ENCODE measurements at regions not wholly inside any gene's neighbourhood (a gene's known extent, or its start where the extent isn't known, plus 50 kb on each side); places are given as distances from the start of the nearest gene placed in this dataset.

DNA sequence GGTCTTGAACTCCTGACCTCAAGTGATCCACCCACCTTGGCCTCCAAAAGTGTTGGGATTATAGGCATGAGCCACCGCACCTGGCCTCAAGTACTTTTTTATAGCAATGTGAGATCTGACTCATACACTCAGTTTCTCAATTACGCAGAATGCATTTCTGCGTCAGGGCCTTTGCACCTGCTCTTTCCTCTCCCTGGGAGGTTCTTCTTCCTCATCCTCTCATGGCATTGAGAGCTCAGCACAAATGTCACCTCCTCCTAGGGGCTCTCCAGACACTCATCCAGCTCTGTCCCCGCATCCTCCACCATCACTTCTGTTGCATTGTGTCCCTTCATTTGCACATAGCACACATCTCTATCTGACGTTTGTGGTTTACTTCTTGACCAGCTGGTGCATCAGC lies 418.8 kb downstream of the PTPRU start:
- Histone ChIP-seq H3K27ac (ENCODE audit: low read depth in 2 of 2, low read length in 1 of 2) (no peak overlapping the region), H3K4me1 (ENCODE audit: control insufficient read depth in 2 of 2, insufficient read depth in 2 of 2, low read length in 1 of 2) (peaks cover 0 to 3% of the 10 kb centered on the region in 2 donors), H3K36me3 (ENCODE audit: control insufficient read depth in 2 of 2, insufficient read depth in 2 of 2, low read length in 1 of 2) (no peaks in the 10 kb centered on the region), H3K4me3 (ENCODE audit: low read depth in 1 of 2, low read length in 2 of 2) (no peak overlapping the region), H3K27me3 (ENCODE audit: control insufficient read depth in 1 of 2, insufficient read depth in 2 of 2, low read length in 2 of 2) (no peaks in the 10 kb centered on the region), H3K9me3 (ENCODE audit: control insufficient read depth in 2 of 2, insufficient read depth in 1 of 2, low read depth in 1 of 2, low read length in 1 of 2) (no peaks in the 10 kb centered on the region)
- WGBS, 2 donors = 78 to 80% methylated on average over 5 of the region's 5 CpGs

DNA sequence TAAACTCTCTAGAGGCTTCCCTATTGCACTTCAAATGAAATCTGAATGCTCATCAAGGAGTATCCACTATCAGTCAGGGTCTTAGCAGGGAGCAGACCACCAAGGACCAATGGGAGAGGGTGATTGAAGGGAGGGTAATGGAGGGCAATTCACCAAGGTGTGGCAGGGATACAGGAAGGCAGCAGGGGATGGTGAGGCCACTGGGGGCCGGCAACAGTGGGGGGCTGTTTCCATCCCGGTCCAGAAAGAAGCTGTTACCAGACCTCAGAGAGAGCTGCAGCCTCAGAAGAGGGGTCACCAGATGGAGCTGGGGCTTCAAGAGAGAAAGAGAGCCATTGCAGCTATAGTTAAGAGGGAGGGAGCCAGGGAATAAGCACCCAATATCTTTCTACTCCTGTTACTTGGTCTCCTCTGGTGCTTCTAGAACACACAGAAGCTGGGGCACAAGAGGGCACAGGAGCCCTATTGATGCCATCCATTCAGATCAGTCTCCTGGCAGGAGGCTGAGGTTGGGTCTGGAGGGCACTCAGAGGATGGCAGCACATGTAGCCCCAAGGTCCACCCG lies 417.6 kb downstream of the PTPRU start:
- WGBS, 2 donors = 78 to 84% methylated on average over 3 of the region's 3 CpGs
- Histone ChIP-seq H3K9me3 (ENCODE audit: control insufficient read depth in 2 of 2, insufficient read depth in 1 of 2, low read depth in 1 of 2, low read length in 1 of 2) (peaks cover 0 to 3% of the 10 kb centered on the region in 2 donors), H3K4me1 (ENCODE audit: control insufficient read depth in 2 of 2, insufficient read depth in 2 of 2, low read length in 1 of 2) (peaks cover 0 to 3% of the 10 kb centered on the region in 2 donors), H3K27me3 (ENCODE audit: control insufficient read depth in 1 of 2, insufficient read depth in 2 of 2, low read length in 2 of 2) (no peaks in the 10 kb centered on the region), H3K27ac (ENCODE audit: low read depth in 2 of 2, low read length in 1 of 2) (no peak overlapping the region), H3K36me3 (ENCODE audit: control insufficient read depth in 2 of 2, insufficient read depth in 2 of 2, low read length in 1 of 2) (no peaks in the 10 kb centered on the region), H3K4me3 (ENCODE audit: low read depth in 1 of 2, low read length in 2 of 2) (no peak overlapping the region)

DNA sequence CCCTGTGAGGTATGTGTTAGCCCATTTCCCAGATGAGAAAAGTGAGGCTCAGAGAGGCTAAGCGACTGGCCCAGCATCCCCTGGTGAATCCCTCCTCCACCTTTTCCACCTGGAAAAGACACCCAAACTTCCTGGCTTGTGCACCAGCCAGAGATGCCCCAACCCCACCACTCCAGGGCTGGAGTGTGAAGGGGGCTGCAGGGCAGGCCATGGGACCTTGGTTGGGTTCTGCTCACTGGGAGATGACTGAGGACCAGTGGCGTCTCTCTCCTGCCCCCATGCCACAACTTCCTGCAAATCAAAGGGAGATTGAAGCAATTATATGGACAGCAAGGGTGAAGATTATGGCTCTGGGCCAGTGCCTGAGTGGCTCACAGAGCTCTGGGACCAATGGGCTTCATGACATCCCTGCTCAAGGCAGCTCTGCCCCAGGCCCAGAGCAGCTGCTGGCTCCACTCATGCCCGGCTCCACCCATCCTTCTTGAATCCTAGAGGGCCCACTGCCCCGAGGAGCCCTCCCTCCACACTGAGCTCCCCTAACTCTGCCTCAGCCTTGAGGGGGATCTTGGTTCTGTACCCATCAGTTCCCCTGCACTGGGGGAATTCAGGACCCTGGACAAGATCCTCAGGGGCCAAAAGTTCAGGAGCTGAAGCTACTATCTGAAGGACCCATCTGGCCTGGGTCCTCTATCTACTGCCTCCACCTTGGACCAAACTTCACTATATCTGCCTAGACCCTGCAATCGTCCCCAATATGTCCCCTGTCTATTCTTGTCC lies 416.9 kb downstream of the PTPRU start:
- Histone ChIP-seq H3K27ac (ENCODE audit: low read depth in 2 of 2, low read length in 1 of 2) (no peak overlapping the region), H3K27me3 (ENCODE audit: control insufficient read depth in 1 of 2, insufficient read depth in 2 of 2, low read length in 2 of 2) (no peaks in the 10 kb centered on the region)
- 56 to 68% methylated on average over 5 of the region's 5 CpGs for WGBS, 2 donors

DNA sequence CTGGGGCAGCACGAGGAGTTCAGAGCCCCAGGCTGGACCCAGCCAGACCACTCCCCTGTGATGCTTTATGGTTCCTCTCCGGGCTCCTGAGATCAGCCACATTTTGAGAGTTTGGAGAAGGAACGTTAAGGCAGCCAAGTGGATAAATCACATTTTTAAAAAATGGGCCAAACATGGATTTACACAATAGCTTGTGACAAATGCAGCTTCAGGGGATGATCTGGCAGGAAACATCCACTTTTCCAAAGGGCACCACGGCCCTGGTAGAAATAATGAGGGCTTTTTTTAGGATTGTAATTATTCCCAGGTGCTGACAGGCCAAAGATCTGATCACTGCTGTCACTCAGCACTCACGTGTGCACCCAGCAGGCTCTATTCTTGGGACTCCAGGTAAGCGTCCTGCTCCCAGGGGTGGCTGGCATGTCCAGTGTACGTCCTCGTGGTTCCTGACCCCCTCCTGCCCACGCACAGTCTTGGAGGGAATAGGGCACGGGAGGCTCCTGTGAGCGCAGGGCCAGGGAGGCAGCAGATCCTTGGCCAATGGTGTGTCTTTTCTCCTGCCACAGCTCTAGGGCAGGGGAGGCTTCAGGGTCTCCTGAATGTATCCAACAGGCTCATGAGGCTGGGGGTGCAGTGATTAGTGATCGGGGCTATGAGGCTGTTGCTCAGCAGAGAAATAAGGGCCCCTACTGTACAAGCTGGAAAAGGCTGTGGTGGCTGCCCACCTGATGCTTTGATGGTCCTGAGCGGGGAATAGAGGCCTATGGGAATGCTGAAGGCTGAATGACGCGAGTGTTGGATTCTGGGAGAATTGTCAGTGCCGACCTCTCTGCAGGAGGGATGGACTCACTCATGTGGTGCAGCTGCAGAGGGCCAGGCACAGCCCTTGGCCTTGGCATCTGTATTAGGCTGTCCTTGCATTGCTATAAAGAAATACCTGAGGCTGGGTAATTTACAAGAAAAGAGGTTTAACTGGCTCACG lies 415.7 kb downstream of the PTPRU start:
- WGBS, 2 donors = 63 to 73% methylated on average over 17 of the region's 17 CpGs
- Histone ChIP-seq H3K27ac (ENCODE audit: low read depth in 2 of 2, low read length in 1 of 2) (no peak overlapping the region), H3K4me1 (ENCODE audit: control insufficient read depth in 2 of 2, insufficient read depth in 2 of 2, low read length in 1 of 2) (peaks cover 0 to 3% of the 10 kb centered on the region in 2 donors), H3K4me3 (ENCODE audit: low read depth in 1 of 2, low read length in 2 of 2) (no peak overlapping the region), H3K36me3 (ENCODE audit: control insufficient read depth in 2 of 2, insufficient read depth in 2 of 2, low read length in 1 of 2) (no peaks in the 10 kb centered on the region), H3K27me3 (ENCODE audit: control insufficient read depth in 1 of 2, insufficient read depth in 2 of 2, low read length in 2 of 2) (no peaks in the 10 kb centered on the region), H3K9me3 (ENCODE audit: control insufficient read depth in 2 of 2, insufficient read depth in 1 of 2, low read depth in 1 of 2, low read length in 1 of 2) (peaks cover 0 to 3% of the 10 kb centered on the region in 2 donors)

More for the DNA sequence above, 416.9 kb downstream of the PTPRU start:
- Histone ChIP-seq H3K4me3 (ENCODE audit: low read depth in 1 of 2, low read length in 2 of 2) (no peak overlapping the region), H3K9me3 (ENCODE audit: control insufficient read depth in 2 of 2, insufficient read depth in 1 of 2, low read depth in 1 of 2, low read length in 1 of 2) (peaks cover 0 to 3% of the 10 kb centered on the region in 2 donors), H3K36me3 (ENCODE audit: control insufficient read depth in 2 of 2, insufficient read depth in 2 of 2, low read length in 1 of 2) (no peaks in the 10 kb centered on the region), H3K4me1 (ENCODE audit: control insufficient read depth in 2 of 2, insufficient read depth in 2 of 2, low read length in 1 of 2) (peaks cover 0 to 3% of the 10 kb centered on the region in 2 donors)

DNA sequence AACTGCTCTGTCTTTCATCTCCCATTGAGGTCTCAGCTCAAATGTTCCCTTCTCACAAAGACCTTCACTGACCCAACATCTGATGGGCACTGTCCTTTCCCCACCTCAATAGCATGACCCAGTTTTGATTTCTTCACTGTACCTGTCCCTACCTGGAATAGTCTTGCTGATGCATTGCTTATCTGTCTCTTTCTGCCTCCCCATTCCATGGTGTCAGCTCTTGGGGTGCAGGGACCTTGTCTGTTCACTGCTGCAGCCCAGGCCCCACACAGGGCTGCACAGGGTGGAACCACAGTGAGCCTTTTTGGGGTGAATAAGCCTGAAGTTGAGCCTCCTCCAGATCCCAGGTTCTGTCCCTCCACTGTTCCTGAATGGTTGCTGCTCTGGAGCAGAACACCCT lies 414.9 kb downstream of the PTPRU start:
- Histone ChIP-seq H3K36me3 (ENCODE audit: control insufficient read depth in 2 of 2, insufficient read depth in 2 of 2, low read length in 1 of 2) (no peaks in the 10 kb centered on the region), H3K27me3 (ENCODE audit: control insufficient read depth in 1 of 2, insufficient read depth in 2 of 2, low read length in 2 of 2) (no peaks in the 10 kb centered on the region)

DNA sequence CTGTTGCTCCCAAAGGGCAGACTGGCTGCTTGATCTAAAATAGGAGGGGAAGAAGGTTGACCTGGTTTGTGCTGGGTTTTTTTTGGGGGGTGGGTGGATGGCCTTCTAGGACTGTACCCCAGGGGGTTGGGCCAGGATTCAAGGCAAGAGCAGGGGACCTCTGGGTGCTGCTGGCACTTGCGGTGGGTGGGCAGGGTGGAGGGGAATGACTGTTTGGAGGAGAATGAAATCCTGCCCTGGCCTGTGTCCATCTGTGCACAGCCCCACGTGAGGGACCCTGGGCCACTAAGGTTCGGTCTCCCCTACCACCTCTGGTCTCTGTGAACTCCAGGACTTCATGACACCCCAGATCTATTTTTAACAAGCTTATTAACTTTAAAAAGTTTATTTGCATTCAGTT lies 414.2 kb downstream of the PTPRU start:
- no peaks in the 10 kb centered on the region for H3K27me3 ChIP-seq (ENCODE audit: control insufficient read depth in 1 of 2, insufficient read depth in 2 of 2, low read length in 2 of 2)
- no peaks in the 10 kb centered on the region for H3K36me3 ChIP-seq (ENCODE audit: control insufficient read depth in 2 of 2, insufficient read depth in 2 of 2, low read length in 1 of 2)
- H3K4me3 ChIP-seq (ENCODE audit: low read depth in 1 of 2, low read length in 2 of 2) = no peak overlapping the region
- H3K4me1 ChIP-seq (ENCODE audit: control insufficient read depth in 2 of 2, insufficient read depth in 2 of 2, low read length in 1 of 2) = peaks cover 0 to 3% of the 10 kb centered on the region in 2 donors
- peaks cover 0 to 3% of the 10 kb centered on the region in 2 donors for H3K9me3 ChIP-seq (ENCODE audit: control insufficient read depth in 2 of 2, insufficient read depth in 1 of 2, low read depth in 1 of 2, low read length in 1 of 2)
- 85 to 86% methylated on average over 3 of the region's 3 CpGs for WGBS, 2 donors
- H3K27ac ChIP-seq (ENCODE audit: low read depth in 2 of 2, low read length in 1 of 2) = no peak overlapping the region

More for the DNA sequence above, 414.9 kb downstream of the PTPRU start:
- Histone ChIP-seq H3K4me1 (ENCODE audit: control insufficient read depth in 2 of 2, insufficient read depth in 2 of 2, low read length in 1 of 2) (peaks cover 0 to 3% of the 10 kb centered on the region in 2 donors), H3K4me3 (ENCODE audit: low read depth in 1 of 2, low read length in 2 of 2) (no peak overlapping the region), H3K27ac (ENCODE audit: low read depth in 2 of 2, low read length in 1 of 2) (no peak overlapping the region), H3K9me3 (ENCODE audit: control insufficient read depth in 2 of 2, insufficient read depth in 1 of 2, low read depth in 1 of 2, low read length in 1 of 2) (peaks cover 0 to 3% of the 10 kb centered on the region in 2 donors)

DNA sequence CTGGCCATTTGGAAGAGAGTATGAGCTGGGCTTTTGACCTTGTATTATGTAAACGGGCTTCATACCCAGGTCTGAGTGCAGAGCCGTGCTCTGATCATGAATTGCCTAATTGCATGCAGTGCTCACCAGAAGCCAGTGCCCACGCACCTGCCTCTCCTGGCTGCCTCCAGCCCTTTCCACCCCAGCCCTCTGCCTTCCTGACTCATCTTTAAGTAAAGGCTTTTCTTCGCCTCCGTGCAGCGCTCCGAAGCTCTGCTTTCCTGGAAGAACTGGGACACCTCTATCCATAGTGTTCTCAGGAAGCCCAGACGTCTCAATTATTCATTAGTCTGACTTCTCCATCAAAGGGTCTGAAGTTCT lies 413.7 kb downstream of the PTPRU start:
- peaks cover 0 to 3% of the 10 kb centered on the region in 2 donors for H3K9me3 ChIP-seq (ENCODE audit: control insufficient read depth in 2 of 2, insufficient read depth in 1 of 2, low read depth in 1 of 2, low read length in 1 of 2)
- no peak overlapping the region for H3K27ac ChIP-seq (ENCODE audit: low read depth in 2 of 2, low read length in 1 of 2)
- 54 to 69% methylated on average over 8 of the region's 8 CpGs for WGBS, 2 donors
- H3K36me3 ChIP-seq (ENCODE audit: control insufficient read depth in 2 of 2, insufficient read depth in 2 of 2, low read length in 1 of 2) = no peaks in the 10 kb centered on the region
- H3K4me3 ChIP-seq (ENCODE audit: low read depth in 1 of 2, low read length in 2 of 2) = no peak overlapping the region
- no peaks in the 10 kb centered on the region for H3K27me3 ChIP-seq (ENCODE audit: control insufficient read depth in 1 of 2, insufficient read depth in 2 of 2, low read length in 2 of 2)
- H3K4me1 ChIP-seq (ENCODE audit: control insufficient read depth in 2 of 2, insufficient read depth in 2 of 2, low read length in 1 of 2) = peaks cover 0 to 3% of the 10 kb centered on the region in 2 donors

DNA sequence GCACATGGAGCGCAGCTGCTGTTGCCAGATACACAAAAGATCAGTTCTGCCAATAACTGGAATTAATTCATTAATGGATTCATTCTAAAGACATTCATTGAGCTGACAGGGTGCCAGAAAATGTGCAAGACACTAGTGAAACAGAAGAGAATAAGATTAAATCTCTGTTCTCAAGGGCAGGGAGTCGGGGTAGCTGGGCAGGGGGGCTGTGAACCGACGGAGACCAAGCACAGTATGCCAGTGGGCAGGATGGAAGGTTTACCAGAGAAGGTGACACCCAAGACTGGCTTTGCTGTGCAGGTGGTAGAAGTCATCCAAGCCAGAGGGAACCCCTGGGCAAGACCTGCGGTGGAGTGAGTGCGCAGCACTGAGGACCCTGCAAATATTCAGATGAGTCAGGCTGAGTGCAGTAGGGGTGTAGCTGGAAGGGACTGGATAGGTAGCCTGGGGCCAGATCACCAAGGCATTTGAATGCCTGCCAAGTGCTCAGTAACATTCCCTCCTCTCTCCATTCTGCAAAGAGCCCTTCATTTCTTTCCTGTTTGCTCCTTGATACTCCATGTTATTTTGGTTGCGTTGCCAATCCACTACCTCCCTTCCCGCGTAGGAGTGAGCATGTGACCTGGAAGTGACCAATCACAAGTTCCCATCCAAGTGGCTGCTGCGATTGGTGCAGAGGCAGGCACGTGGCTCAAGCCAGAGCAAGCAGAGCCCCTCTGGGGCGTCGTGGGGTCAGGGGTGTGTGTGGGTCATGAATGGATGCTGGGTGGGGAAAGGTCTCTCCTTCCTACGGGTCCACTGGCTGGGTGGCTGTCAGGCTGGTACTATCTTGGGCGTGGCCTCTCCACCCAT lies 413.1 kb downstream of the PTPRU start:
- Histone ChIP-seq H3K4me1 (ENCODE audit: control insufficient read depth in 2 of 2, insufficient read depth in 2 of 2, low read length in 1 of 2) (peaks cover 0 to 3% of the 10 kb centered on the region in 2 donors), H3K4me3 (ENCODE audit: low read depth in 1 of 2, low read length in 2 of 2) (no peak overlapping the region), H3K27me3 (ENCODE audit: control insufficient read depth in 1 of 2, insufficient read depth in 2 of 2, low read length in 2 of 2) (no peaks in the 10 kb centered on the region), H3K36me3 (ENCODE audit: control insufficient read depth in 2 of 2, insufficient read depth in 2 of 2, low read length in 1 of 2) (no peaks in the 10 kb centered on the region), H3K27ac (ENCODE audit: low read depth in 2 of 2, low read length in 1 of 2) (no peak overlapping the region), H3K9me3 (ENCODE audit: control insufficient read depth in 2 of 2, insufficient read depth in 1 of 2, low read depth in 1 of 2, low read length in 1 of 2) (peaks cover 0 to 3% of the 10 kb centered on the region in 2 donors)
- 77 to 80% methylated on average over 15 of the region's 15 CpGs for WGBS, 2 donors

DNA sequence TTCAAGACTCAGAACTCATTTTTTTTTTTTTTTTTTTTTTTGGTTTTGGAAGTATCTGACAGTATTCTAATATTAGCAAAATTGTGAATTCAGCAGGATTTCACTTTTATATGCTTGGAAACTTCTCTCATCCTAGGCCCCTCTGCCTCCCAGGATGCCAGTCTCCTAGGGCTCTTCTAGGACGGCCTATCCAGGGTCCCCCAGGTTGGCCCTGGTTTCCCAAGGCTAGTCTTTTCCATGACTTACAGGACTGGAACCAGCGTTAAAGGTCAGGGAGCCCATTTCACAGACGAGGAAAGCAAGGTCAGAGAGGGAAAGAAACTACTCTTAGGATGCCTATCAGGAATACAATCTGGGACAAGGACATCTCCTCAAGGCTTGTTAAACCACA lies 412.5 kb downstream of the PTPRU start:
- Histone ChIP-seq H3K4me1 (ENCODE audit: control insufficient read depth in 2 of 2, insufficient read depth in 2 of 2, low read length in 1 of 2) (peaks cover 0 to 3% of the 10 kb centered on the region in 2 donors), H3K27me3 (ENCODE audit: control insufficient read depth in 1 of 2, insufficient read depth in 2 of 2, low read length in 2 of 2) (no peaks in the 10 kb centered on the region), H3K4me3 (ENCODE audit: low read depth in 1 of 2, low read length in 2 of 2) (no peak overlapping the region), H3K36me3 (ENCODE audit: control insufficient read depth in 2 of 2, insufficient read depth in 2 of 2, low read length in 1 of 2) (no peaks in the 10 kb centered on the region), H3K9me3 (ENCODE audit: control insufficient read depth in 2 of 2, insufficient read depth in 1 of 2, low read depth in 1 of 2, low read length in 1 of 2) (peaks cover 0 to 3% of the 10 kb centered on the region in 2 donors), H3K27ac (ENCODE audit: low read depth in 2 of 2, low read length in 1 of 2) (no peak overlapping the region)
- WGBS, 2 donors = 81 to 86% methylated on average over 3 of the region's 3 CpGs

Measured in esophagus (tissue), 2 donors.